ELF-1 (cell line): ENCODE measurements at regions not wholly inside any gene's neighbourhood (a gene's known extent, or its start where the extent isn't known, plus 50 kb on each side); places are given as distances from the start of the nearest gene placed in this dataset.

Experiments
- DNase-seq: peaks from one replicate; pipeline ENCODE4 v3.0.0-alpha.2; 2016; ENCODE audit warnings: low read depth, low spot score

DNA sequence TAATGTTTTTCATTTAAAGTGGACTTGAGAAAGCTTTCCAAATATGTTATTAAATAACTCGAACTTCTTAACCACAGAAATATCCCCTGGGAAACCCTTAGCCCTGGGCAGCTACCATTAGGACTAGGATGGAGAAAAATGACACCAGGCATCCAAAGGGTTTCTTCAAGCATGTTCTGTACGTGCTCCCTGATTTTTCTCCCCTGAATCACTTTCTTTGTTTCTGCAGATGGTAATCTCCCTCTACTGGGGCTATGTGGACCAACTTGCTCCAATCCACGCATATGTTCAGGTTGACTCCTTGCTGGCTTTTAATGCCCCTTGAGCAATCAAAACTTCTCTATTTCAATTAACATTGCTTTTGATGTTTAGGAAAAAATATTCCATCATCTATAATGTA lies 312.7 kb upstream of the C1orf87 start:
- no peak for DNase-seq

DNA sequence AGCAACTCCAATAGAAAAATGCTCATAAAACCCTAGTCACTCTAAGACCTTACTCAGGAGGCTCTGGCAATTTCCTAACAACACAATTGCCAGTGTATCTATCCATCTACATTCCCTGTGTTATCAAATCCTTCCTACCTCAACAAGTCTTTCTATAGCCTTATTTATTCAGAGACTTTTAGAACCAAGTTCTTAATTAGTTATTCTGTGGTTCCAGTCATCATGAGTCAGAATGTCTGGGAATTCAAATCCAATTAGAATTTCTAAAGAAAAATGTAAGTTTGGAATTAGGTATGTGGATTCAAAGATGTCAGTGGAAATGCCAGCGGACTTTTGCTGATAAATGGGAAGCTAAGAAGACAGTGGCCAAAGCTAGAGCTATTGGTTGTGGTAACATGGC lies 302.6 kb upstream of the C1orf87 start:
- no peak for DNase-seq

DNA sequence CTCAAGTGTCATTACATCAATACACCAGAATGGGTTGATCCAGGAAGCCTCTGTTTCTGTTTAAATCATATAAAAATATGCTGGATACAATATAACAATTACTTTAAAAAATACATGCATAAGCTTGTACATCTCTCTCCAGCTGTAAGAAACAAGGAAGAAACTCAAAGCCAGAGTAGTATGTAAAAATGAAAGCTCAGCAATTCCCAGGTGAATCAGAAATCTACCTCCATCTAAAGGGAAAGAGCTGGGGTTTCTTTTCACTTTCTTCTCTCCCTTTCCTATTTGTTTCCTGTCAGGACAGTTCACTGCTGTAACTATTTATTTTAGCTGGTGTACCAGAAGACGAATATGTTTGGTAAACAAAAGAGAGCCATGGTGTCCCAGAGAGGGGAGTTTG lies 301.0 kb upstream of the C1orf87 start:
- DNase-seq, result no peak

DNA sequence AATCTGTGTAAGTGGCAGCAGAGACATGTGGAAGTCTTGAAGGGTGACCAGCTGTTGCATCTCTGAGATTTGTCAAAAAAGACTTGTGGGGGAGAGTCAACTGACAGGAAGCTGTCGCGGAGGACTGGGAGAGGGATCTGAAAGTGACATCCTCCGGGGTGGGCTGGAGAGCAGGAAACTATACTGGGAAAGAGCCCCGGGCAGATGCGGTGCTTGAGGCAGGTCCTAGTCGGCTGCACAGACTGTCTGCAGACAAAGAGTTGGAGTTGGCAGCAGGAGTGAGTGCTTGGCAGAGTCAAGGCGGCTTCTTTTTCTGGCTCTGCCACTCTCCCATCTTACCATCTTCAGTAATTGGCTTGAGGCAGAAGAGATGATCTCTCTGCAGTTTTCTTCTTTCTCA lies 294.0 kb upstream of the C1orf87 start:
- peak; percentile 10 for DNase-seq

- no peak for DNase-seq
Measured at GRCh38 chr1:60359431-60359830, 285.9 kb upstream of the C1orf87 start.

GRCh38 chr1:60350531-60350930 lies 277.0 kb upstream of the C1orf87 start:
- DNase-seq, result no peak

GRCh38 chr1:60348884-60349283 lies 275.3 kb upstream of the C1orf87 start:
- no peak for DNase-seq

- no peak for DNase-seq
Measured at GRCh38 chr1:60345621-60346020, 272.1 kb upstream of the C1orf87 start.

DNA sequence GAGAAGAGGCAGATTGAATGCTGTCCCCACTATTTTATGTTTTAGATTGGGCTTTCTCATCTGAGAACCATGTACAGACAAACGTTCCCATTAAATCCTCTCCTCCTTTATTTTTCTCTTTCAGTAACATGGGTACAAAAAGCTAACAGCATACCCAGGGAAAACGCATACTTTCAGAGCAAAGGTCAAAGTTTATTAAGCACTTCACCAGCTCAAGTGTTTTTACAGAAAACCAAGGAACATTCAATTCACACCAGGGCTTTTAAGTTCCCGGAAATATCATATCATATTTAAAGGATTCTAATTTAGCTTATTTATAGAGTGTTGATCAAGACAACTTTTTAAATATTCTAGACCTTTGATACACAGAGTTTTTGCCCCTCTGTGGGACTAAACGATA lies 271.5 kb upstream of the C1orf87 start:
- DNase-seq, result no peak

- no peak for DNase-seq
Measured at GRCh38 chr1:60343736-60344135, 270.2 kb upstream of the C1orf87 start.

DNA sequence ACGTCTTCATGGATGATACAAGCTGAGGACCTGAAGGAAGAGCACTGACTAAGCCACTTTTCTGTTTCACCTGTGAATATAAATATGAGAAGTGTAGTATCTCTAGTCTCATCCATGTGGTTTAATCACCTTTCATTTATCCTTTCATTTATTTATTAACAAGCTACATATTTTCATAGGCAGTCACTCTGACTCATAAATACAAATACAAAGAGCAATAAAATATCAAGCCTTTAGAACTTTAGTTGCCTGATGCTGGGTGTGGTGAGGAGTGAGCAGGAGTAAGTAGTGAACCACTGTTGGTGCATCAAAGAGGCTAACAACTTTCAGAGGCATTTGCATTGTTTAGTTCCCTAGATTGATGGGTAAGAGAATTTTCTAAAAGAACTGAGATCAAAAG lies 269.0 kb upstream of the C1orf87 start:
- DNase-seq, result no peak

DNA sequence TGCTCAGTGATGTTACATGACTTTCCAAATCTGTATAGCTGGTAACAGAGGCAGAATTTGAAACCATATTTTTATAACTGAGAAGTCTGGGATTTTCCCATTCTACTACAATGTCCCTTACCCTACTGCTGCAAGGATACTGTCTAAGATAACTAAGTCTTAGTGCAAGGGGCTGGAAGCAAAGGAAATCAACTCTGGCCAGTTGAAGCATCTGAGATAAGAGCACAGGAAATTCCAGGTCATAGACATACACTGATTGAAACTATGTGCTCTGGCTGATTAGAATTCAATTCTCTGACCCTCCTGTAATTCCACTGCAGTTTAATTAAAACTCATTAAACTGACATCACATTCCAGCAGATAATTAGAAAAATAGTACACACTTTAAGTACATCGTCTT lies 267.7 kb upstream of the C1orf87 start:
- no peak for DNase-seq

DNA sequence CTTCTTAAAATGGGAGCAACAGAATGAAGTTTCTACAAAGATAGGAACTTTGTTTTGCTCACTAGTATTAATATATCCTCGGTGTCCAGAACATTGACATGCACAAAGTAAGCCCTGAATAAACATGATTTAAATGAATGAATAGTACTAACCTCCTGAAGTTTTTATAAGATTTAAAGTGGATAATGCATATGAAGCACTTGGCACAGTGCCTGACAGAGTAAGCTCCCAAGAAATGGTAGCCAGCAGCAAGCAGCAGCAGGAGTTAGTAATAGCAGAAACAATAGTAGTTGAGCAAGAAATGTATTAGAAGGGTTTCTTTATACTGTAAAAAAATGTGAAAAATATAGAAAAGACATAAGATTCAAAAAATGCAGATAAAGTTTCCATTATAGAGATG lies 258.1 kb upstream of the C1orf87 start:
- DNase-seq, result no peak

- DNase-seq, result no peak
Measured at GRCh38 chr1:60329651-60330050, 256.1 kb upstream of the C1orf87 start.

GRCh38 chr1:60311838-60312237 lies 238.3 kb upstream of the C1orf87 start:
- no peak for DNase-seq

DNA sequence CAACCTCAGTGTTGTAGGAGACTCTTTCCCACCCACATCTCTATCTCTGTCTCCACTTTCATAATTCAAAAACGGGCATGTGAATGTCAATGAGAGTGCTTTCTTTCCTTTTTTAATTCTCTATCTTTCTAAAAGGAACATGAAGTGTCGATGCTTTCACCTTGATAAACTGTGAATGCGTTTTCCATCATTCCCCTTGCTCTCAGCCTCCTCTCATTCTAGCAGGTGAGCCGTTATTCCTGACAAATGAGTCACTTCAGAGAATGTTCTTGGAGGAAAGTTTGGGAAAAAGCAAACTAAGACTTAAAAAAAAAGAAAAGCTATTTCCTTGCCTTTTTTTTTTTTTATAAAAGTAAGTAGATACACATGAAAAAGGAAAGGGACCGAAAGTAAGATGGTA lies 226.0 kb upstream of the C1orf87 start:
- no peak for DNase-seq

DNA sequence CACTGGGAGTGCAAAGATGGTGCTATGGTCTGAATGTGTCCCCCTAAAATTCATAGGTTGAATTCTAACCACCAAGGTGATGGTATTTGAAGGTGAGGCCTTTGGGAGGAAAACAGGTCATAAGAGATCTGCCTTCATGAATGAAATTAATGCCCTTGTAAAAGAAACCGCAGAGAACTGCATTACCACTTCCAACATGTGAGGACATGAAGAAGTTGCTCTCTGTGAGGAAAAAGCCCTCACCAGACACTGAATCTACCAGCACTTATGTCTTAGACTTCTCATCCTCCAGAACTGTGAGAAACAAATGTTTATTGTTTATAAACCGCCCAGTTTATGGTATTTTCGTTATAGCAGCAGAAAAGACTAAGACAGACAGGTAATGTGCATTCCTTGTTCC lies 224.7 kb upstream of the C1orf87 start:
- no peak for DNase-seq

DNA sequence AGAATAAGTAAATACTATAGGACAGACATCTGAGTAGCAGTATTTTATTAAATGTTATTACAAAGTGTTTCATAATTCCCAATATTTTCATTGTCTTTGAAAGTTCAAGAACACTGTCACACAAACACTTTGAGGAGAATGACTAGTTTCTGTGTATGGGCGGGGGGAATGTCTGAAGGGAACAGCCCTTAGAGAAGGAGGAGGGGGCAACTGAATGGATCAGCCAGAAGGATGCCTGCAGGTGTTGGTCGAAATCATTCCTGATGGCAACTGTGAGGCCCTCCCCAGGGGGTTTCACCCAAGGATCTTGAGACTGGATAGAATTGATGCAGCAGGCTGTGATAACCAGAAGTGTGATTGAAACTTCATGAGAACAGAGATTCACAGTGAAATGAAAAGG lies 223.2 kb upstream of the C1orf87 start:
- no peak for DNase-seq

DNA sequence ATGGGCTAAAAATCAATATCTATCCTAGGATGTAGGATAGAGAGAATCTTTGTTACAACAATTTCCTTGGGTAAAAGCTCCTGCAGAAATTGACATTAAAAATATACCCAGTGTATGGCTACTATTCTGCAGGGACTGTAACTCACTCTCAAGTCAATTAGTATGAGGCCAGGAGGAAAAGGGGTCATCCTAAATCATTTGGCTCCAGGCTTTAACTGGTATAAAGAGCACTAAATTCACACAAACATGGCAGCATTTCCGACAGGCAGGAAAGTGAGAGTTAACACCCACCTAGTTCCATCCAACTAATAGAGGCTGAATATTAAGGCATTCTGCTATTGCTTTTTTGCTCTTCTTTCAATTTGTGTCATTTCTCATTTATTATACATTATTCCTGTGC lies 218.6 kb upstream of the C1orf87 start:
- no peak for DNase-seq

DNA sequence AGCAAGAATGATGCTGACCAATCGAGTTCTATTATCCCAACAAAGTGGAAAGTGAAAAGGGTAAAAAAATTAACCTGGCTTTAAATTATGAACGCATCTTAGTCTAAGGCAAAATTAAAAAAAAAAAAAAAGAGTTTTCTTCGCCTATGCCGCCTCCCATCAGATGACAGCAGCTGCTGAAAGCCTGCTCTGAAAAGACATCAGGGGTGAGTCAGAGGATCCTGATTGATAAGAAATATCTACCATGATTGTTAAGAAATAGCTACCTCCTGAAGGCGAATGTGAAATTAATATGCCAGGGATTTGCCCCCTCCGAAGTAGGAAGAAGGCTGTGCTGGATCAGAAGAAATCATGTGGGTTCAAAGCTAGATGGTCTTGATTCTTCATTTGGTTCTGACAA lies 216.8 kb upstream of the C1orf87 start:
- DNase-seq, result no peak

DNA sequence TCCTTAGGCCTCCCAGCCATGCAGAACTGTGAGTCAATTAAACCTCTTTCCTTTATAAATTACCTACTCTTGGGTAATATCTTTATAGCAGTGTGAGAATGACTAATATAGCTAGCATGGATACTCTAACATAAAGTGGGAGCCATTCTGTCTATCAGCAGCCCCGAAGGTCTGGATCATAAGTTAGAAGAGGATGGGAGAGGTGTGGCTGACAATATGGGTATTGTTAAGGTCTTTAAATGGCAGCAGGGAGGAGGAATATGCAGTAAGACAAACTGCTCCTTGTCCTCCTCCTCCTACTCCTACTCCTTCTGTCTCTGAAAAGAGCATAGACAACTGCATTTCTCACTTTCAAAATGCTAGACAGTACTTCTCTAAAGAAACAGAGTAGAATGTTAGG lies 214.0 kb upstream of the C1orf87 start:
- no peak for DNase-seq

GRCh38 chr1:60283690-60284089 lies 210.1 kb upstream of the C1orf87 start:
- DNase-seq, result peak; percentile 35

DNA sequence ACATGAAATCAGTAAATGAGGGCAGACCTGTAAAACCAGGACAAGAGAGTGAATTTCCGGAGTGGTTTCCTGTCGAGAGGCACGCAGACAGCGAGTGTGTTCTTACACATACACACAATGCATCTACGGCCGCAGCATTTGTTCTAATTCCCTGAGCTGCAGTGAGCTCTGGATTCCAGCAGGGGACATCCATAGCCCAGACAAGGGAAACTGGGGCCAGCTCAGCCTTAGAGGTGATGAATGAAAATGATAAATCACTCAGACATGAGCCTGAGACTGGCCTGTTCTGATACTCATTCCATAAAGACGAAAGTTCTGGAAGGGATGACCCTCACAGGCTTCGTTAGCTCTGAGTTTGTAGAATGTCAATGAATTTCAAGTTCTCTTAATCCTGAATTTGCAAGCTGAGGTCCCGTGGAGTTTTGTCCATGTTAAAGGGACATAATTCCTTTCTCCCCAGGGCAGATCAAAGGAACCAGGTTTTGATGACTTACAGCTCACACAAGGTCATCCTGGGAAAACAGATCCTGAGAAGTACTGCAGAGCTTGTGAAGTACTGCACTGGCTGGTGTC lies 207.9 kb upstream of the C1orf87 start:
- DNase-seq, result peak; percentile 84

GRCh38 chr1:60280819-60281218 lies 207.2 kb upstream of the C1orf87 start:
- peak; percentile 48 for DNase-seq
